ENCODE measurements at regions not wholly inside any gene's neighbourhood (a gene's known extent, or its start where the extent isn't known, plus 50 kb on each side); places are given as distances from the start of the nearest gene placed in this dataset.

GRCh38 chr2:84031312-84032050 lies 427.6 kb downstream of the SUCLG1 start:
- Histone ChIP-seq H3K36me3 (ENCODE audit: control insufficient read depth, low read length) (no peaks in the 10 kb centered on the region), H4K20me1 (ENCODE audit: control insufficient read depth, insufficient read depth, low read depth, low read length) (no peaks in the 10 kb centered on the region), H3K4me2 (ENCODE audit: low read length) (no peak overlapping the region), H3K27me3 (ENCODE audit: control insufficient read depth, low read length) (no peaks in the 10 kb centered on the region), H3K27ac (ENCODE audit: low read depth, low read length) (no peak overlapping the region), H3K9me2 (replicated peaks; ENCODE audit: control insufficient read depth, low read length) (no peaks in the 10 kb centered on the region; the same call in 1 of the 2 replicates), H3F3A (ENCODE audit: control insufficient read depth, insufficient read depth) (no peaks in the 10 kb centered on the region), H3K4me1 (ENCODE audit: control insufficient read depth, low read length) (no peaks in the 10 kb centered on the region), H3K4me3 (ENCODE audit: low read length) (no peak overlapping the region), H3K79me2 (ENCODE audit: control insufficient read depth, low read length) (no peaks in the 10 kb centered on the region), H3K9me3 (ENCODE audit: control insufficient read depth, insufficient read depth, low read length) (no peaks in the 10 kb centered on the region)
- no peak for TF ChIP-seq EZH2phosphoT487 (IDR thresholded peaks at IDR 0.05; ENCODE audit: borderline replicate concordance, low read length)
- TF ChIP-seq, protein P1, sequence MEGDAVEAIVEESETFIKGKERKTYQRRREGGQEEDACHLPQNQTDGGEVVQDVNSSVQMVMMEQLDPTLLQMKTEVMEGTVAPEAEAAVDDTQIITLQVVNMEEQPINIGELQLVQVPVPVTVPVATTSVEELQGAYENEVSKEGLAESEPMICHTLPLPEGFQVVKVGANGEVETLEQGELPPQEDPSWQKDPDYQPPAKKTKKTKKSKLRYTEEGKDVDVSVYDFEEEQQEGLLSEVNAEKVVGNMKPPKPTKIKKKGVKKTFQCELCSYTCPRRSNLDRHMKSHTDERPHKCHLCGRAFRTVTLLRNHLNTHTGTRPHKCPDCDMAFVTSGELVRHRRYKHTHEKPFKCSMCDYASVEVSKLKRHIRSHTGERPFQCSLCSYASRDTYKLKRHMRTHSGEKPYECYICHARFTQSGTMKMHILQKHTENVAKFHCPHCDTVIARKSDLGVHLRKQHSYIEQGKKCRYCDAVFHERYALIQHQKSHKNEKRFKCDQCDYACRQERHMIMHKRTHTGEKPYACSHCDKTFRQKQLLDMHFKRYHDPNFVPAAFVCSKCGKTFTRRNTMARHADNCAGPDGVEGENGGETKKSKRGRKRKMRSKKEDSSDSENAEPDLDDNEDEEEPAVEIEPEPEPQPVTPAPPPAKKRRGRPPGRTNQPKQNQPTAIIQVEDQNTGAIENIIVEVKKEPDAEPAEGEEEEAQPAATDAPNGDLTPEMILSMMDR (IDR thresholded peaks at IDR 0.05; ENCODE audit: low read depth, low read length, poor library complexity, severe bottlenecking): no peak

- Histone ChIP-seq H3K79me2 (ENCODE audit: control insufficient read depth, low read length) (no peaks in the 10 kb centered on the region), H3K9me2 (replicated peaks; ENCODE audit: control insufficient read depth, low read length) (no peaks in the 10 kb centered on the region; the same call in 1 of the 2 replicates), H3K27ac (ENCODE audit: low read depth, low read length) (no peak overlapping the region), H3K4me2 (ENCODE audit: low read length) (no peak overlapping the region), H3K9me3 (ENCODE audit: control insufficient read depth, insufficient read depth, low read length) (no peaks in the 10 kb centered on the region), H3F3A (ENCODE audit: control insufficient read depth, insufficient read depth) (no peaks in the 10 kb centered on the region), H3K27me3 (ENCODE audit: control insufficient read depth, low read length) (no peaks in the 10 kb centered on the region), H3K4me1 (ENCODE audit: control insufficient read depth, low read length) (no peaks in the 10 kb centered on the region), H3K36me3 (ENCODE audit: control insufficient read depth, low read length) (no peaks in the 10 kb centered on the region), H4K20me1 (ENCODE audit: control insufficient read depth, insufficient read depth, low read depth, low read length) (no peaks in the 10 kb centered on the region), H3K4me3 (ENCODE audit: low read length) (no peak overlapping the region)
- TF ChIP-seq, protein P1 (IDR thresholded peaks at IDR 0.05; ENCODE audit: low read depth, low read length, poor library complexity, severe bottlenecking): no peak
- TF ChIP-seq EZH2phosphoT487 (IDR thresholded peaks at IDR 0.05; ENCODE audit: borderline replicate concordance, low read length): no peak
Measured at GRCh38 chr2:84029903-84030575, 429.0 kb downstream of the SUCLG1 start.

GRCh38 chr2:84026818-84027217 lies 432.3 kb downstream of the SUCLG1 start:
- TF ChIP-seq, protein P1 (IDR thresholded peaks at IDR 0.05; ENCODE audit: low read depth, low read length, poor library complexity, severe bottlenecking): no peak
- TF ChIP-seq EZH2phosphoT487 (IDR thresholded peaks at IDR 0.05; ENCODE audit: borderline replicate concordance, low read length): no peak
- Histone ChIP-seq H3K4me3 (ENCODE audit: low read length) (no peak overlapping the region), H3K79me2 (ENCODE audit: control insufficient read depth, low read length) (no peaks in the 10 kb centered on the region), H3K36me3 (ENCODE audit: control insufficient read depth, low read length) (no peaks in the 10 kb centered on the region), H3K4me2 (ENCODE audit: low read length) (no peak overlapping the region), H3F3A (ENCODE audit: control insufficient read depth, insufficient read depth) (no peaks in the 10 kb centered on the region), H3K27ac (ENCODE audit: low read depth, low read length) (no peak overlapping the region), H3K9me2 (replicated peaks; ENCODE audit: control insufficient read depth, low read length) (no peaks in the 10 kb centered on the region; the same call in 1 of the 2 replicates), H3K9me3 (ENCODE audit: control insufficient read depth, insufficient read depth, low read length) (no peaks in the 10 kb centered on the region), H3K4me1 (ENCODE audit: control insufficient read depth, low read length) (no peaks in the 10 kb centered on the region), H3K27me3 (ENCODE audit: control insufficient read depth, low read length) (no peaks in the 10 kb centered on the region), H4K20me1 (ENCODE audit: control insufficient read depth, insufficient read depth, low read depth, low read length) (no peaks in the 10 kb centered on the region)

Data from DOHH2 (cell line).